ENCODE measurements at regions not wholly inside any gene's neighbourhood (a gene's known extent, or its start where the extent isn't known, plus 50 kb on each side); places are given as distances from the start of the nearest gene placed in this dataset.
"Not testable (repeated sequence)": the region's sequence is repeated elsewhere in the genome, so short reads cannot be mapped to it uniquely, and the experiment has no call there.

DNA sequence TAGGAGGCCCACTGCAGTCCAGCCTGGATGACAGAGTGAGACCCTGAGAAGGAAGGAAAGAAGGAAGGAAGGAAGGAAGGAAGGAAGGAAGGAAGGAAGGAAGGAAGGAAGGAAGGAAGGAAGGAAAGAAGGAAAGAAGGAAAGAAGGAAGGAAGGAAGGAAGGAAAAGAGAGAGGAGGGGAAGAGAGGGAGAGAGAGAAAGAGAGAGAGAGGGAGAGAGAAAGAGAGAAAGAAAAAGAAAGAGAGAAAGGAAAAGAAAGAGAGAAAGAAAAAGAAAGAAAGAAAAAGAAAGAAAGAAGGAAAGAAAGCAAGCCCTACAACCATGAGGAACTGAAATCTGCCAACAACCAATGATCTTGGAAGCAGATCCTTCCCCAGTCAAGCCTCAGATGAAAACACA, 124.9 kb upstream of the BCOR start:
- not testable (repeated sequence) for H3K27ac Mint-ChIP-seq; H3K4me3 Mint-ChIP-seq; H3K9me3 ChIP-seq (ENCODE audit: control insufficient read depth, low read length, poor library complexity, severe bottlenecking); DNase-seq; H3K4me1 Mint-ChIP-seq; H3K27me3 Mint-ChIP-seq; ATAC-seq; H3K36me3 Mint-ChIP-seq (ENCODE audit: low read depth)

DNA sequence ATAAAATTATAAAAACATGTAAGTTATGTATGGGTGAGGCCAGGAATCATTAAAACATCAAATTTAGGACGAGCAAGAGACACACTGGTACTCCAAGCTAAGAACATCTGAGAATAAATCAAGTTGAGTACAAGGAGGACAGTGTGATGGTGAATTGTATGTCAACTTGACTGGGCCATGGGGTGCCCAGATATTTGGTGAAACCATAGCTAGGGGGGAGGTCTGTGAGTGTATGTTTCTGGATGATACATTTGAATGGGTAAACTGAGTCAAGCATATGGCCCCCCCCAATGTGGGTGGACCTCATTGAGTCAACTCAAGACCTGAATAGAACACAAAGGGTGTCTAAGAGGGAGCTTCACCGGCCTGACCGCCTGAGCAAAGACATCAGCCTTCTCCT, 115.3 kb upstream of the BCOR start:
- no peaks in the 10 kb centered on the region for H3K9me3 ChIP-seq (ENCODE audit: control insufficient read depth, low read length, poor library complexity, severe bottlenecking)
- no peak overlapping the region for H3K27ac Mint-ChIP-seq
- DNase-seq (no peak), ATAC-seq (no peak)
- H3K4me3 Mint-ChIP-seq, result no peak overlapping the region
- H3K4me1 Mint-ChIP-seq, result no peaks in the 10 kb centered on the region
- H3K36me3 Mint-ChIP-seq (ENCODE audit: low read depth), result no peaks in the 10 kb centered on the region
- H3K27me3 Mint-ChIP-seq, result no peaks in the 10 kb centered on the region

- Mint-ChIP-seq H3K36me3 (ENCODE audit: low read depth) (no peaks in the 10 kb centered on the region), H3K27me3 (no peaks in the 10 kb centered on the region), H3K4me3 (no peak overlapping the region), H3K27ac (no peak overlapping the region), H3K4me1 (no peaks in the 10 kb centered on the region)
- no peak for ATAC-seq
- no peak for DNase-seq
- no peaks in the 10 kb centered on the region for H3K9me3 ChIP-seq (ENCODE audit: control insufficient read depth, low read length, poor library complexity, severe bottlenecking)
Observed at GRCh38 chrX:40209951-40210617, 112.3 kb upstream of the BCOR start.

DNA sequence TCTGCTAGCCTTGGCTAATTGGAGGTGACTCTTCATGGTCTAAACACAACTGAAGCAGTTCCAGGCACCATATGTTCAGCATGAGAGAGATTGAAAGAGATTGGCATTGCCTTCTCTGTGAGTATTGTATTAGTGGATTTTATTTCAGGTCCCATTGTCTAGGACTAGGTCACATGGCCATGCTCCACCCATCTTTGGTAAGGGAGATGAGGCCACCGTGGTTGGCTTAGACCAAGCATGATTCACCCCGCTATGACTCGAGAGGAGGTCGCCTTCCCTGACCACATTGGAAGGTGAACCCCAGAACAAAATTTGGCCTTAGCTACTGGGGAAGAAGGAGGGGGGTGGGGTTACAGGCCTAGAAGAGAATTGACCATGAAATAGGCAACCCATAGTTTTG, 109.9 kb upstream of the BCOR start:
- ATAC-seq (no peak), DNase-seq (no peak)
- H3K36me3 Mint-ChIP-seq (ENCODE audit: low read depth), result no peaks in the 10 kb centered on the region
- no peak overlapping the region for H3K27ac Mint-ChIP-seq
- H3K9me3 ChIP-seq (ENCODE audit: control insufficient read depth, low read length, poor library complexity, severe bottlenecking), result no peaks in the 10 kb centered on the region
- H3K27me3 Mint-ChIP-seq, result no peaks in the 10 kb centered on the region
- H3K4me1 Mint-ChIP-seq, result no peaks in the 10 kb centered on the region
- H3K4me3 Mint-ChIP-seq, result no peak overlapping the region

DNA sequence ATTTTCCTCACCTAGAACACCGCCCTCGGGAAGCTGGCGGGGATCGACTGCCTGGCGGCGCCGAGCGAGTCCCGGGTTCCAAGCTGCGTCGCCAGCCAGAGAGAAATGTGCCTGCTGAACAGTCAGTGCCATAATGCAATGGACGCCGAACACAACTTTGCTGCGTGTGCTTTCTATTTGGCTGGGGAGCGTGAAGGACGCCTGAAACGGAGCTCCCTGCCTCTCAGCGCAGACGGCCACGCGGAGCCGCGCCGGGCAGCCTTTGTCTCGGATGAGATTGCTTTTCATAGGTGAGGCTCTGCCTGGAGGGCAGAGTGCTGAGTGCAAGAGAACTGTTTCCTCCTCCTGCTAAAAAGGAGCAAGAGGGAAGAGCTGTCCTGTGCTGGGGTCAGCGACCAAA, 107.7 kb upstream of the BCOR start:
- no peak for ATAC-seq
- no peak overlapping the region for H3K27ac Mint-ChIP-seq
- H3K36me3 Mint-ChIP-seq (ENCODE audit: low read depth), result no peaks in the 10 kb centered on the region
- no peaks in the 10 kb centered on the region for H3K4me1 Mint-ChIP-seq
- no peak for DNase-seq
- H3K9me3 ChIP-seq (ENCODE audit: control insufficient read depth, low read length, poor library complexity, severe bottlenecking), result no peaks in the 10 kb centered on the region
- no peak overlapping the region for H3K4me3 Mint-ChIP-seq
- no peaks in the 10 kb centered on the region for H3K27me3 Mint-ChIP-seq

- Mint-ChIP-seq H3K4me1 (no peaks in the 10 kb centered on the region), H3K27me3 (no peaks in the 10 kb centered on the region), H3K4me3 (no peak overlapping the region), H3K36me3 (ENCODE audit: low read depth) (no peaks in the 10 kb centered on the region), H3K27ac (no peak overlapping the region)
- H3K9me3 ChIP-seq (ENCODE audit: control insufficient read depth, low read length, poor library complexity, severe bottlenecking), result no peaks in the 10 kb centered on the region
- peak; percentile 35 for ATAC-seq
- no peak for DNase-seq
Observed at GRCh38 chrX:40202456-40202855, 104.7 kb upstream of the BCOR start.

DNA sequence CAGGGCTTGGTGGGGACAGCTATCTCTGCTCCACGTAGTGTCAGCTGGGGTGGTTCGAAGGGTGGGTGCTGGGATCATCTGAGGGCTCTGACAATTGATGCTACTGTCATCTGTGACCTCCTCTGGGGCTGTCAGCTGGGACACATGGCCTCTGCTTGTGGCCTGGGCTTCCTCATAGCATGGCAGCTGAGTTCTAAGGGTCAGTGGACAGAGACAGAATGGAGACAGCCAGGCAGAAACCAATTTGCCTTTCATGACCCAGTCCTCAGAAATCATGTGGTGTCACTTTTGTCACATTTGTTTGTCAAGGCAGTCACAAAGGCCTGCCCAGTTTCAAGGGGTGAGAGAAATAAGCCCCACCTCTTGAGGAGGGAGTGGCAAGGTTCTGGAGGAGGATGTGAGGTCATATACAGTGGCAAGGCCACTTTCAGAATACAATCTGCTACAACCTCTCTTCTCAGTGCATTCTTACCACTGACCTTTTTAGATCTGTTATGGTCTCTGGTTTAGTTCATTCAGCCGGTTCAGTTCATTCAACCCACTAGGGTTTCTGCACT, 103.6 kb upstream of the BCOR start:
- Mint-ChIP-seq H3K4me3 (no peak overlapping the region), H3K4me1 (no peaks in the 10 kb centered on the region), H3K27ac (no peak overlapping the region), H3K27me3 (no peaks in the 10 kb centered on the region), H3K36me3 (ENCODE audit: low read depth) (no peaks in the 10 kb centered on the region)
- DNase-seq (no peak), ATAC-seq (peak; percentile 66)
- no peaks in the 10 kb centered on the region for H3K9me3 ChIP-seq (ENCODE audit: control insufficient read depth, low read length, poor library complexity, severe bottlenecking)

GRCh38 chrX:40199704-40200103, 101.9 kb upstream of the BCOR start:
- Mint-ChIP-seq H3K27ac (no peak overlapping the region), H3K4me1 (no peaks in the 10 kb centered on the region), H3K36me3 (ENCODE audit: low read depth) (no peaks in the 10 kb centered on the region), H3K27me3 (no peaks in the 10 kb centered on the region), H3K4me3 (no peak overlapping the region)
- ATAC-seq, result no peak
- no peak for DNase-seq
- no peaks in the 10 kb centered on the region for H3K9me3 ChIP-seq (ENCODE audit: control insufficient read depth, low read length, poor library complexity, severe bottlenecking)

DNA sequence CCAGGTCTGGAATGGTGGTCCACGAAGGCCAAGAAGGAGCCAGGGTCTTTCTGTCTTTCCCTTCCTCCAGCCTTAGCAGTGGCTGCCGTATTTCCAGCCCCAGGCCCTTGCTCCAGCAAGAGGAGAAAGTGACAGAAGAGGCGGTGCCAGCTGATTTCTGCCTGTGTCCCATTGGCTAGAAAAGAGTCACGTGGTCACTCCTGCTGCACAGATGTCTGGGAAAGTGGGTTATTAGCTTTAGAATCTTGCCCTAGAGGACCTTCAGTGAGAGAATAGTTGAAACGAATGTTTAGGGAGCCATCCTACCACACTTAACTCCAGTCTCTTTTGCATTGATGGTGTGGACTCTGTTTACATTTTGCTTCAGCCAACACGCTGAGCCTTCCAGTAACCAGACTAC, 99.3 kb upstream of the BCOR start:
- H3K36me3 Mint-ChIP-seq (ENCODE audit: low read depth), result no peaks in the 10 kb centered on the region
- H3K27me3 Mint-ChIP-seq, result no peaks in the 10 kb centered on the region
- no peaks in the 10 kb centered on the region for H3K4me1 Mint-ChIP-seq
- ATAC-seq (no peak), DNase-seq (no peak)
- no peak overlapping the region for H3K4me3 Mint-ChIP-seq
- no peak overlapping the region for H3K27ac Mint-ChIP-seq
- H3K9me3 ChIP-seq (ENCODE audit: control insufficient read depth, low read length, poor library complexity, severe bottlenecking), result no peaks in the 10 kb centered on the region

DNA sequence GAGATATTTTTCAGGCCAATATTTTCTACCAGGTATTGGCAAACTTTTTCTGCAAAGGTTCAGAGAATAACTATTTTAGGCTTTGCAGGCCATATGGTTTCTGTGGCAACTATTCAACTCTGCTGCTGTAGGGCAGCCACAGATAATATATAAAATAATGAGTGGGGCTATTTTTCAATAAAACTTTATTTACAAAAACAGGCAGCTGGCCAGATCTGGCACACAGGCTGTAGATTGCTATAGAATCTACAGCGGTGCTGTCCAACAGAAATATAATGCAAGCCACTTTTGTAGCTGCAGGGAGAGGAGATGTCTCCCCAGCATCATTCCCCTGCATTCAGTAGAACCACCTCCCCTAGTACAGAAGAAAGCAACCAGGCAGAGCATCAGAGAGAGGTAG, 97.6 kb upstream of the BCOR start:
- Mint-ChIP-seq H3K27ac (no peak overlapping the region), H3K4me1 (no peaks in the 10 kb centered on the region), H3K4me3 (no peak overlapping the region), H3K36me3 (ENCODE audit: low read depth) (no peaks in the 10 kb centered on the region), H3K27me3 (no peaks in the 10 kb centered on the region)
- DNase-seq, result no peak
- ATAC-seq, result no peak
- no peaks in the 10 kb centered on the region for H3K9me3 ChIP-seq (ENCODE audit: control insufficient read depth, low read length, poor library complexity, severe bottlenecking)

DNA sequence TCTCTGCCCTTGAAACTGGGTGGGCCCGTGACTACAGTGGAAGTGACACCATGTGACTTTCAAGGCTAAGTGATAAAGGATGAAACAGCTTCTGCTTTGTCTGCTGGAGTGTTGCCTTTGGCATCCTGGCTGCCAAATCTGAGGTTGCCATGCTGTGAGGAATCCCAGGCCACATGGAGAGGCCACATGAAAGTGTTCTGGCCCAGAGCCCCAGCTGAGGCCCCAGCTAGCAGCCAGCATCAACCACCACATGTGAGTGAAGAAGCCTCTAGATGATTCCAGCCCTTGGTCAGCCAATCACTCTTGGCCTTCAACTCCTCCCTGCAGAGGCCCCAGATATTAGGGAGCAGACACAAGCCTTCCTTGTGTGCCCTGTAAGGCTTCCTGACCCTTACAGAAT, 94.4 kb upstream of the BCOR start:
- Mint-ChIP-seq H3K27ac (no peak overlapping the region), H3K4me1 (no peaks in the 10 kb centered on the region), H3K27me3 (no peaks in the 10 kb centered on the region), H3K36me3 (ENCODE audit: low read depth) (no peaks in the 10 kb centered on the region), H3K4me3 (no peak overlapping the region)
- DNase-seq, result no peak
- H3K9me3 ChIP-seq (ENCODE audit: control insufficient read depth, low read length, poor library complexity, severe bottlenecking), result no peaks in the 10 kb centered on the region
- ATAC-seq, result no peak

GRCh38 chrX:40189637-40190036, 91.9 kb upstream of the BCOR start:
- no peaks in the 10 kb centered on the region for H3K4me1 Mint-ChIP-seq
- H3K9me3 ChIP-seq (ENCODE audit: control insufficient read depth, low read length, poor library complexity, severe bottlenecking), result peaks cover 2% of the 10 kb centered on the region
- DNase-seq (no peak), ATAC-seq (no peak)
- no peaks in the 10 kb centered on the region for H3K27me3 Mint-ChIP-seq
- no peaks in the 10 kb centered on the region for H3K36me3 Mint-ChIP-seq (ENCODE audit: low read depth)
- no peak overlapping the region for H3K4me3 Mint-ChIP-seq
- H3K27ac Mint-ChIP-seq, result no peak overlapping the region

DNA sequence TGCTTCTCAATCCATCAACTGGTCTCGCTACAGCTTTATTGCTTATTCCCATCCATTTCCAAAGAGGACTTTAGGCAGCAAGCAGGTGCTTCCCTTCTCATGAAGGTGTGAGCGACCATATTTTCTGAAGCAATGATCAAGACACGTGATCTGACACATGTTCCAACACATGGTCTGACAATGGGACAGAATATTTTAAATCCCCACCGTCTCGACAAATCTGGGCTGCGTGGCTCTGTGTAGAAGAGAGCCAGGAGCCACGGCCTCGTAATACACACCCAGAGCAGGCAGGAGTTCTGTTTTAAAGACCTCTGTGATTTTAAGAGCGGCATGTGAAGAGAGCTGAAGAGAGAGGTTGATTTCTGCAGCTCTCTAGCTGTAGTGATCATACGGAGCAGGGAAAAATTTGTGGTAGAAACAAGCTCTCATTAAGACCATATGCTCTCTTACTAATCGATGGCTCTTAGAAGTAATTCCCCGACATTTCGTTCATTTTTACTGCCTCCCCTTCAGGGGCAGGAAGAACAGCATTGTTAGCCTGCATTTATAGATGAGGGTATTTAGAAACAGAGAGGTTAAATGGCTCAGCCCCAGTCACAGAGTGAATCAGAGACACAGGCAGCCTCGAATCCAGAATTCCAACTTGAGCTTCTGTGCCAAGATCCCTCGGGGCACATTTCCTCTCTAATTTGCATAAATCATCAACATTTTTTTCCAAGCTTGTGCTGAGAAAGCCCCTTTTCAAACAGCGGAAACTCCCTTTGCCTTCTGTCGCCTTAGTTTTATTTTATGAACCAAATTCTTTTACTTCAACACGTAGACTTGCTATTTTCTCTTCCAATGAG, 91.0 kb upstream of the BCOR start:
- no peaks in the 10 kb centered on the region for H3K36me3 Mint-ChIP-seq (ENCODE audit: low read depth)
- ATAC-seq, result no peak
- DNase-seq, result no peak

DNA sequence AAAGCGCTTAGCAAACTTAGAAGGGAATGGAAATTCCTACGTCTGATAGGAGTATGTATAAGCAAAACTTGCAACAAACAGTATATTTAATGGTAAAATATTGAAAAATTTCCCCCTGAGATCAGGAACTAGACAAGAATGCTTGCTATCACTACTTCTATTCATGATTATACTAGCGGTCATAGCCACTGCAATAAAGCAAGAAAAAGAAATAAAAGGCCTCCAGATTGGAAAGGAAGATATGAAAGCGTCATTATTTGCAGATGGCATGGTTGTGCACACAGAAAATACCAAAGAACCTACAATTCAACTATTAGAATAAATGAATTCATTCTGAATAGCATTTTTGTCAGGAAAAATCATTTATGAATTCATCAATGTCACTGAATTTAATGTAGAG, 87.2 kb upstream of the BCOR start:
- Mint-ChIP-seq H3K4me1 (no peaks in the 10 kb centered on the region), H3K27me3 (no peaks in the 10 kb centered on the region), H3K27ac (no peak overlapping the region), H3K4me3 (no peak overlapping the region), H3K36me3 (ENCODE audit: low read depth) (no peaks in the 10 kb centered on the region)
- no peak for ATAC-seq
- H3K9me3 ChIP-seq (ENCODE audit: control insufficient read depth, low read length, poor library complexity, severe bottlenecking), result peaks cover 2% of the 10 kb centered on the region
- DNase-seq, result no peak

More for the DNA sequence above, 91.0 kb upstream of the BCOR start:
- no peaks in the 10 kb centered on the region for H3K4me1 Mint-ChIP-seq
- peaks cover 2% of the 10 kb centered on the region for H3K9me3 ChIP-seq (ENCODE audit: control insufficient read depth, low read length, poor library complexity, severe bottlenecking)
- no peak overlapping the region for H3K4me3 Mint-ChIP-seq
- no peaks in the 10 kb centered on the region for H3K27me3 Mint-ChIP-seq
- no peak overlapping the region for H3K27ac Mint-ChIP-seq
